ENCODE measurements at regions not wholly inside any gene's neighbourhood (a gene's known extent, or its start where the extent isn't known, plus 50 kb on each side); places are given as distances from the start of the nearest gene placed in this dataset.
"Not testable (repeated sequence)": the region's sequence is repeated elsewhere in the genome, so short reads cannot be mapped to it uniquely, and the experiment has no call there.

GRCh38 chr2:133624551-133624950 is 56.3 kb upstream of the NCKAP5 start:
- DNase-seq, result no peak

GRCh38 chr2:133627741-133628140 is 59.5 kb upstream of the NCKAP5 start:
- no peak for DNase-seq

GRCh38 chr2:133633309-133633708 is 65.0 kb upstream of the NCKAP5 start:
- no peak for DNase-seq

- DNase-seq, result no peak
Measured at GRCh38 chr2:133633881-133634409, 65.7 kb upstream of the NCKAP5 start.

- no peak for DNase-seq
Measured at GRCh38 chr2:133635131-133635530, 66.9 kb upstream of the NCKAP5 start.

- DNase-seq, result no peak
Measured at GRCh38 chr2:133636287-133636686, 68.0 kb upstream of the NCKAP5 start.

- DNase-seq, result no peak
Measured at GRCh38 chr2:133640103-133640502, 71.8 kb upstream of the NCKAP5 start.

- DNase-seq, result no peak
Measured at GRCh38 chr2:133641497-133641896, 73.2 kb upstream of the NCKAP5 start.

GRCh38 chr2:133641942-133642725 is 73.9 kb upstream of the NCKAP5 start:
- no peak for DNase-seq

GRCh38 chr2:133642791-133643191 is 74.5 kb upstream of the NCKAP5 start:
- no peak for DNase-seq

- DNase-seq, result no peak
Measured at GRCh38 chr2:133643863-133644262, 75.6 kb upstream of the NCKAP5 start.

GRCh38 chr2:133644846-133645245 is 76.6 kb upstream of the NCKAP5 start:
- DNase-seq, result no peak

- DNase-seq, result not testable (repeated sequence)
Measured at GRCh38 chr2:133647386-133647785, 79.1 kb upstream of the NCKAP5 start.

GRCh38 chr2:133651861-133652260 is 83.6 kb upstream of the NCKAP5 start:
- no peak for DNase-seq

- DNase-seq, result no peak
Measured at GRCh38 chr2:133652398-133652797, 84.1 kb upstream of the NCKAP5 start.

GRCh38 chr2:133653056-133653455 is 84.8 kb upstream of the NCKAP5 start:
- no peak for DNase-seq

GRCh38 chr2:133654949-133655348 is 86.7 kb upstream of the NCKAP5 start:
- no peak for DNase-seq

GRCh38 chr2:133655610-133656009 is 87.3 kb upstream of the NCKAP5 start:
- no peak for DNase-seq

- DNase-seq, result no peak
Measured at GRCh38 chr2:133657591-133657990, 89.3 kb upstream of the NCKAP5 start.

- no peak for DNase-seq
Measured at GRCh38 chr2:133658020-133658903, 90.0 kb upstream of the NCKAP5 start.

GRCh38 chr2:133660510-133660909 is 92.2 kb upstream of the NCKAP5 start:
- DNase-seq, result no peak

GRCh38 chr2:133661392-133661791 is 93.1 kb upstream of the NCKAP5 start:
- no peak for DNase-seq

- DNase-seq, result no peak
Measured at GRCh38 chr2:133666621-133667020, 98.4 kb upstream of the NCKAP5 start.

GRCh38 chr2:133667085-133667484 is 98.8 kb upstream of the NCKAP5 start:
- DNase-seq, result no peak
